ENCODE measurements at regions not wholly inside any gene's neighbourhood (a gene's known extent, or its start where the extent isn't known, plus 50 kb on each side); places are given as distances from the start of the nearest gene placed in this dataset.

- no peak for TF ChIP-seq EZH2 (IDR thresholded peaks at IDR 0.05; ENCODE audit: borderline replicate concordance, insufficient read depth, low read length, poor library complexity, severe bottlenecking)
- no peak for TF ChIP-seq EP300 (conservative IDR thresholded peaks at IDR 0.05; ENCODE audit: poor library complexity, severe bottlenecking)
- no peak for TF ChIP-seq CTCF (IDR thresholded peaks at IDR 0.05; ENCODE audit: poor library complexity, severe bottlenecking)
- TF ChIP-seq POLR2AphosphoS5 (IDR thresholded peaks at IDR 0.05), result no peak
- no peak for TF ChIP-seq SMC3 (conservative IDR thresholded peaks at IDR 0.05; ENCODE audit: poor library complexity)
These were observed 287.4 kb downstream of the UACA start for GRCh38 chr15:70475921-70476320.

Data from neural cell (in vitro differentiated cells).